ENCODE measurements at regions not wholly inside any gene's neighbourhood (a gene's known extent, or its start where the extent isn't known, plus 50 kb on each side); places are given as distances from the start of the nearest gene placed in this dataset.

- no peaks in the 10 kb centered on the region for H3K27me3 ChIP-seq (ENCODE audit: insufficient read depth, poor library complexity, severe bottlenecking)
- DNase-seq (ENCODE audit: low read depth in 1 of 2, low spot score in 1 of 2) = no peak
- no peak overlapping the region for H3K27ac ChIP-seq (replicated peaks)
- H3K4me3 ChIP-seq (replicated peaks; ENCODE audit: insufficient read depth, low read length) = no peak overlapping the region
- no peak for TF ChIP-seq POLR2AphosphoS5 (IDR thresholded peaks at IDR 0.05; ENCODE audit: low read depth)
- TF ChIP-seq, protein P1, sequence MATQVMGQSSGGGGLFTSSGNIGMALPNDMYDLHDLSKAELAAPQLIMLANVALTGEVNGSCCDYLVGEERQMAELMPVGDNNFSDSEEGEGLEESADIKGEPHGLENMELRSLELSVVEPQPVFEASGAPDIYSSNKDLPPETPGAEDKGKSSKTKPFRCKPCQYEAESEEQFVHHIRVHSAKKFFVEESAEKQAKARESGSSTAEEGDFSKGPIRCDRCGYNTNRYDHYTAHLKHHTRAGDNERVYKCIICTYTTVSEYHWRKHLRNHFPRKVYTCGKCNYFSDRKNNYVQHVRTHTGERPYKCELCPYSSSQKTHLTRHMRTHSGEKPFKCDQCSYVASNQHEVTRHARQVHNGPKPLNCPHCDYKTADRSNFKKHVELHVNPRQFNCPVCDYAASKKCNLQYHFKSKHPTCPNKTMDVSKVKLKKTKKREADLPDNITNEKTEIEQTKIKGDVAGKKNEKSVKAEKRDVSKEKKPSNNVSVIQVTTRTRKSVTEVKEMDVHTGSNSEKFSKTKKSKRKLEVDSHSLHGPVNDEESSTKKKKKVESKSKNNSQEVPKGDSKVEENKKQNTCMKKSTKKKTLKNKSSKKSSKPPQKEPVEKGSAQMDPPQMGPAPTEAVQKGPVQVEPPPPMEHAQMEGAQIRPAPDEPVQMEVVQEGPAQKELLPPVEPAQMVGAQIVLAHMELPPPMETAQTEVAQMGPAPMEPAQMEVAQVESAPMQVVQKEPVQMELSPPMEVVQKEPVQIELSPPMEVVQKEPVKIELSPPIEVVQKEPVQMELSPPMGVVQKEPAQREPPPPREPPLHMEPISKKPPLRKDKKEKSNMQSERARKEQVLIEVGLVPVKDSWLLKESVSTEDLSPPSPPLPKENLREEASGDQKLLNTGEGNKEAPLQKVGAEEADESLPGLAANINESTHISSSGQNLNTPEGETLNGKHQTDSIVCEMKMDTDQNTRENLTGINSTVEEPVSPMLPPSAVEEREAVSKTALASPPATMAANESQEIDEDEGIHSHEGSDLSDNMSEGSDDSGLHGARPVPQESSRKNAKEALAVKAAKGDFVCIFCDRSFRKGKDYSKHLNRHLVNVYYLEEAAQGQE (IDR thresholded peaks at IDR 0.05; ENCODE audit: insufficient replicate concordance, low read depth) = no peak
- TF ChIP-seq GABPA (IDR thresholded peaks at IDR 0.05; ENCODE audit: low read depth) = no peak
Observed at GRCh38 chr3:182124716-182125115, 413.0 kb downstream of the SOX2 start.

DNA sequence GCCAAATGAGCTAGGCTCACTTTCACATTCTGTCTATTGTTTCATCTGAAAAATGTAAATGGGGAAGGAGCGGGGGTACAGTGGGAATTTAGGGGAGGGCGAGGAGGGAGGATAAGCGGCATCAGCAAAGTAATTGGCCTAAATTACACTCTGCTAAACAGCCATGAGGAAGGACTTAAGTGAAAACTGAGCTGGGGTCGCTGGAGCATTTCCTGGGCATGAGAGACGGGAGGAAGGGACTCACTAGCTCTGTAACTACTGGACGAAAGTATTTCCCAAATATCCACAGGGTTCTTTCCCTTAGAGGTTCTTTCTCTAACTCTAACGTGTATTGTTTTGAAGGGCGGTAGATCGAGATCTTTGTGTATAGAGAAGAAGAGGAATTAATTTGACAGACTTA lies 418.0 kb downstream of the SOX2 start:
- no peak for DNase-seq (ENCODE audit: low read depth in 1 of 2, low spot score in 1 of 2)
- TF ChIP-seq GABPA (IDR thresholded peaks at IDR 0.05; ENCODE audit: low read depth) (no peak), POLR2AphosphoS5 (IDR thresholded peaks at IDR 0.05; ENCODE audit: low read depth) (no peak), SPI1 (IDR thresholded peaks at IDR 0.05; ENCODE audit: borderline replicate concordance, low read depth) (no peak)
- TF ChIP-seq, protein P2, sequence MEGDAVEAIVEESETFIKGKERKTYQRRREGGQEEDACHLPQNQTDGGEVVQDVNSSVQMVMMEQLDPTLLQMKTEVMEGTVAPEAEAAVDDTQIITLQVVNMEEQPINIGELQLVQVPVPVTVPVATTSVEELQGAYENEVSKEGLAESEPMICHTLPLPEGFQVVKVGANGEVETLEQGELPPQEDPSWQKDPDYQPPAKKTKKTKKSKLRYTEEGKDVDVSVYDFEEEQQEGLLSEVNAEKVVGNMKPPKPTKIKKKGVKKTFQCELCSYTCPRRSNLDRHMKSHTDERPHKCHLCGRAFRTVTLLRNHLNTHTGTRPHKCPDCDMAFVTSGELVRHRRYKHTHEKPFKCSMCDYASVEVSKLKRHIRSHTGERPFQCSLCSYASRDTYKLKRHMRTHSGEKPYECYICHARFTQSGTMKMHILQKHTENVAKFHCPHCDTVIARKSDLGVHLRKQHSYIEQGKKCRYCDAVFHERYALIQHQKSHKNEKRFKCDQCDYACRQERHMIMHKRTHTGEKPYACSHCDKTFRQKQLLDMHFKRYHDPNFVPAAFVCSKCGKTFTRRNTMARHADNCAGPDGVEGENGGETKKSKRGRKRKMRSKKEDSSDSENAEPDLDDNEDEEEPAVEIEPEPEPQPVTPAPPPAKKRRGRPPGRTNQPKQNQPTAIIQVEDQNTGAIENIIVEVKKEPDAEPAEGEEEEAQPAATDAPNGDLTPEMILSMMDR (IDR thresholded peaks at IDR 0.05; ENCODE audit: insufficient read depth, low read length) = no peak
- TF ChIP-seq, protein P1 (IDR thresholded peaks at IDR 0.05; ENCODE audit: insufficient replicate concordance, low read depth) = no peak
- Histone ChIP-seq H3K27me3 (ENCODE audit: insufficient read depth, poor library complexity, severe bottlenecking) (no peaks in the 10 kb centered on the region), H3K4me3 (replicated peaks; ENCODE audit: insufficient read depth, low read length) (no peak overlapping the region), H3K27ac (replicated peaks) (no peak overlapping the region)

- no peak for DNase-seq (ENCODE audit: low read depth in 1 of 2, low spot score in 1 of 2)
- TF ChIP-seq POLR2AphosphoS5 (IDR thresholded peaks at IDR 0.05; ENCODE audit: low read depth) (no peak), GABPA (IDR thresholded peaks at IDR 0.05; ENCODE audit: low read depth) (no peak), SPI1 (IDR thresholded peaks at IDR 0.05; ENCODE audit: borderline replicate concordance, low read depth) (no peak)
- TF ChIP-seq, protein P1 (IDR thresholded peaks at IDR 0.05; ENCODE audit: insufficient replicate concordance, low read depth) = no peak
- TF ChIP-seq, protein P2 (IDR thresholded peaks at IDR 0.05; ENCODE audit: insufficient read depth, low read length) = no peak
- Histone ChIP-seq H3K27me3 (ENCODE audit: insufficient read depth, poor library complexity, severe bottlenecking) (no peaks in the 10 kb centered on the region), H3K27ac (replicated peaks) (no peak overlapping the region), H3K4me3 (replicated peaks; ENCODE audit: insufficient read depth, low read length) (no peak overlapping the region)
Observed at GRCh38 chr3:182133752-182134151, 422.0 kb downstream of the SOX2 start.

Measured in HL-60 (cell line).